ENCODE measurements at regions not wholly inside any gene's neighbourhood (a gene's known extent, or its start where the extent isn't known, plus 50 kb on each side); places are given as distances from the start of the nearest gene placed in this dataset.
"Not testable (repeated sequence)": the region's sequence is repeated elsewhere in the genome, so short reads cannot be mapped to it uniquely, and the experiment has no call there.

DNA sequence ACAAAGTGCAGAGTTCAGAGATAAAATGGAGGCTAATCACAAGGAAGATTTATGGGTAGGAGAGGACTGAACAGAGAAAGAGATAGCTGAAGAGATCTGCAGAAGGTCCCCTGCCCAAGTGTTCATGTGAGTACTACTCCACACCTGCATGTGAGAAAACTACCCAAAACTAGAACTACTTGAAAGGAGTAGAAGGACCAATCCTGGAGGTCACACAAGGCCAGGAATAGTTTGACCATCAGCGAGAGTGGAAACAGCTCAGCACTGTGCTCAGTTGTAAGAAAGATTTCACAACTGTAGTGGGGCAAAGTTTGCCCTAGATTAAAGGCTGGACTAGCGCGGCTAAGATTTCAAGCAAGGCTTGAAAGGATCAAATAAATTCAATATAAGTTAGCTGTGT is 422.7 kb upstream of the LCORL start:
- no peak for DNase-seq (ENCODE audit: low spot score)

DNA sequence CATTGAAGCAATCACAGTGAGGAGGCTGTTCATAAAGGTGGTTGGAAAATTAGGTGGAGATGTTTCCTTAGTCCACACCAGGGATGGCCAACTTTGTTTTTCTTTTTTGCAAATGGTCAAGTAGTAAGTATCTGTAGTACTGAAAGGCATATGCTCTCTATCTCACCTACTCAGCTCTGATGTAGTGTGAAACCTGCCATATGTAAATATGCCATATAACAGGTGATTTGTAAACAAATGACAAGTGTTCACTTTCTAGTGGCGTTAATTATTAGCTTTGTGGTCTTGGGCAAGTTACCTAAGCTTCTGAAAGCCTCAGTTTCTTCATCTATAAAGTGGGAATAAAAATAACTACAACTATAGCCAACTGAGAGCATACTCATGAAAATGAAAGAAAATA is 421.4 kb upstream of the LCORL start:
- DNase-seq (ENCODE audit: low spot score): no peak

DNA sequence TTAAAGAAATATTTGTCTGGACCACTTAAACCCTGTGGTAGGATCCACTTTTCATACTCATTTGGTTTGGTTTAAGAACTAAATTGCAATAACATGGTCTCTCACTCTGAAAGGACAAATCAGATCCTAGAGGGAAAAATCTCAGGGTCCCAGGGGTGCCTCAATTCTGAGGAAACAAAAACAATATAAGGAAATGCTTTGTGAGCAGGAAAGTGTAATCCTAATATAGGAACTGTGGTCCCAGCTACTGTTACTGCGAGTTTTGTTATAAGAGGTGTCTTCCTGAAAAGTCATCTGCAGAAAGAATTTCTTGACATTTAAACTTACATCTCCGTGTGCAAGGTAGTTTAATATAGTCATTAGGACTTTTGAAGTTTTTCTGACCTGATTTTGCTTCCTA is 420.1 kb upstream of the LCORL start:
- DNase-seq (ENCODE audit: low spot score): no peak

DNA sequence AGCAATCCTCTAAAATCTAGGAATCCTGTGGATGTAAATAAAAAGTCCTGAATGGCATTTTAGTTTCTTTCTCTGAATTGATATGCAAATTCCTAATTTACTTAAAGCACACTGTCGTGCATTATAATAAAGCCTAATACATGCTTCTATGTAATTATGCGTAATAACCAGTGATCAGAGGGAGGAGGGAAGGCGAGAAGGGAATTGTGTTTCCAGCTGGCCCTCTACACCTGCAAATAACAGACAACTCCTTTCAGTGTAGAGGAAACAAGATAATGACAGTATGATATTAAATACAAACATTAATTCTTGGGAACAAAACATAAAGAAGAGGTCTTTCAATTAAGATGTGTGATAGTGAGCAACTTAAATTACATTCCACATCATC is 419.6 kb upstream of the LCORL start:
- no peak for DNase-seq (ENCODE audit: low spot score)

DNA sequence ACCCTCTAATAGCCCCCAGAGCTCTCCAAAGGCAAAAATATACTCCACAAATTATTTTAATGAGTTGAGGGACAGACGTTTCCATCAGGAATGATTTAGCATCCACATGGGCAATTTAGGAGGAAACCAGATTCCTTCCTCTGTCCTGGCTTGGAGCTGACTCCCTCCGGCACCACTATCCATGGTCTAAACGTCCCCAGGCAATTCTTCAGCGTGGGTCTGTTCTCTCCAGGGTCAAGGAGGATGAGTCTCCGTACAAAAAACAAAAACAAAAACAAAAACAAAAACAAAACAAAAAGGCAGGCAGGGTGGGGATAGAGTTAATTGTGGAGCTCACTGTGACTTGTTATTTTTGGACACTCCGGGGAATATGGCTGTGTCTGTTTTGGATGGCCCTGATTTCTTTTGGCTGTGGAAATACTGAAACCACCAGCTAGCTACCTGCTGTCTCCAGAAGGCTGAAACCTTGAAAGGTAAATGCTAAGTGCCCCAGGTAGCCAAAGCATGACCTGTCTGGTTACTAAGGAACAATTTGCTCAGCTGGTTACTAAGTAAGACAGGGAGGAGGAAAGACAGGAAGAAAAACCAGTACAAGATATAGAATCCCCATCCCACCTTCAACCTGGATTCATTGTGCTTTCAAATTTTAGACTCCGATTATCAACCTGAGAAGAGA is 419.1 kb upstream of the LCORL start:
- DNase-seq (ENCODE audit: low spot score): no peak

DNA sequence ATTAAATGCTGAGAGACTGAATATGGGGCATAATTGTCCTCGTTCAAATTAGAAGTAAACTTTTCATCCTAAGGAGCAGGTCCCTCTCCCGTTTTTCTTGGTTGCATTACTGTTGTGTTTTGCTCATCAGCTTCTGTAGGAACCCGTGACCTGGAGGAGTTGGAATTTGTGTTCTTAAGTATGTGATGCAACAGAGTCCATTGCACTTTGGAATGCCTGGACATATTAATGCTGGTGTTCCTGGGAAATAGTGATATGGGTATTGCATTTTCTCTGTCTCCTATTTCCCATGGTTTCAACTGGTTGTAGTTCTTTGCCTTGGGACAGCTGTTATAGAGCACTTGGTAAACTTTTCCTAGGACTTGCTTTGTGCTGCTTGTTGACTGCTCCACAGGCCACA is 417.8 kb upstream of the LCORL start:
- no peak for DNase-seq (ENCODE audit: low spot score)

DNA sequence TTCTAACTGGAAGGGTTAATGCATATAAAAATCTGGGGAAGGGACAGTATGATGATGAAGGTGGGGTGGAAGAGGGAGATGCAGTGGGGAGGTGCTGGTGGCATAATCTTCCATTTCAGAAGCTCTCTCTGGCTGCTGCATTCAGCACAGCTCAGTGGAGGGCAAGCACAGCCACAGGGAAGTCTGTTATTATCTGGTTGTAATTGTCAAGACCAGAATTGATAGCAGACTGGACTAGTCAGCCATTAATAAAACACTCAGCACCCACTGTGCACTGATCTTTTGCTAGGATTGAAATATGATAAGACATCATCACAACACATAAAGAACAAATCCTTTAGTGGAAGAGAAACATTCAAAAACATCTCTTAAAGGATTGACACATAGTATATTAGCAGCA is 414.2 kb upstream of the LCORL start:
- no peak for DNase-seq (ENCODE audit: low spot score)

DNA sequence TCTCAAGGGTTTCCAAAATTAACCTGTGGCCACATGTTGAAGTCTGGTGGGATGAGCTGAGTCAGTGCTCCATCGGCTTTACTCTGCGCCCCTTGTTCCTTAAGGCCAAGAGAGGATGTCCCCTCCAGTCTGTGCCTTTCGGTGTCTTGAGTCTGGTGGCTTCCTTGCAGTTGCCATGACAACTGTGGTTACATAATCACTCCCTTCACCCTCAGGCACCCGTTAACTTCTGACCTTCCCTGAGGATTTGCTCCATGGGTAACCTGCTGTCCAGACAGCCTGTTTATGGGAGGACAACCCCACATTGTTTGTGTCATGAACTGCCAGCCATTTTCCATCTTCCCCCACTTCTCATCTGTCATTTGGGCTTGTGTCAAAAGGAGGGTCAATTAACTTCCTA is 401.1 kb upstream of the LCORL start:
- no peak for DNase-seq (ENCODE audit: low spot score)

DNA sequence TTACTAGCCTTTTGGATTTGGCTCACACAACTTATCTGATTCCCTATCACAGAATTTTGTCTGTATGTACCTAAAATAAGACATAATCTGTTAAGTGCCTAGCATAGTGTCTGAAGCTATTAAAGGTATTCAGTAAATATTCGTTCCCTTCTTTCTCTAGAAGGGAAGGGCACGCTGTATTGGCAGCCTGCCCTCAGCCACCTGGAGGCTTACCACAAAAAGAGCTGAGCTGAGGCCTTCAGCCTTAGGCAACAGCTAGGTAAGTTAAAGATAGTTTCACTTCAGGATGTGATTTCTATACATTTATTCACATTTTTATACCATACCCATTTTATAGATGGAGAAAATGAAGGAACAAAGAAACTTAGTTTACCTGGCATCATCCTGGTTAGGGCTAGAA is 400.0 kb upstream of the LCORL start:
- no peak for DNase-seq (ENCODE audit: low spot score)

DNA sequence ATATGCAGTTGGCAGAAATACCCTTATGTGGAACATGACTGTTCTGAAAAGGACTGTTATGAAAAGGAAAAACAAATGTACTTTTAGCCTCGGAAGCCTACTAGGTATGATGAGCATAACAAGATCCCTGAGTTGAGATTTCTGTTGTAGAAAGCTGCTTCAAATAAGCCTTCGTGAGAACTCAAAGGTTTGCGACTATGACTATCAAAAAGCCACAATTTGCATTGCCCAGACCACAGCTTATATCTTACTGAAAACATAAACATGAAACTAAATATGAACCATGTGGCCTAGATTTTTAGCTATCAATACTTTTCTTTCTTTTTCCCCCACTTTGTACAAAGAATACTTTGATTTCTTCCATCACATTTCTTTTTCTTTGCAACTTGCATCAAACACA is 398.2 kb upstream of the LCORL start:
- no peak for DNase-seq (ENCODE audit: low spot score)

DNA sequence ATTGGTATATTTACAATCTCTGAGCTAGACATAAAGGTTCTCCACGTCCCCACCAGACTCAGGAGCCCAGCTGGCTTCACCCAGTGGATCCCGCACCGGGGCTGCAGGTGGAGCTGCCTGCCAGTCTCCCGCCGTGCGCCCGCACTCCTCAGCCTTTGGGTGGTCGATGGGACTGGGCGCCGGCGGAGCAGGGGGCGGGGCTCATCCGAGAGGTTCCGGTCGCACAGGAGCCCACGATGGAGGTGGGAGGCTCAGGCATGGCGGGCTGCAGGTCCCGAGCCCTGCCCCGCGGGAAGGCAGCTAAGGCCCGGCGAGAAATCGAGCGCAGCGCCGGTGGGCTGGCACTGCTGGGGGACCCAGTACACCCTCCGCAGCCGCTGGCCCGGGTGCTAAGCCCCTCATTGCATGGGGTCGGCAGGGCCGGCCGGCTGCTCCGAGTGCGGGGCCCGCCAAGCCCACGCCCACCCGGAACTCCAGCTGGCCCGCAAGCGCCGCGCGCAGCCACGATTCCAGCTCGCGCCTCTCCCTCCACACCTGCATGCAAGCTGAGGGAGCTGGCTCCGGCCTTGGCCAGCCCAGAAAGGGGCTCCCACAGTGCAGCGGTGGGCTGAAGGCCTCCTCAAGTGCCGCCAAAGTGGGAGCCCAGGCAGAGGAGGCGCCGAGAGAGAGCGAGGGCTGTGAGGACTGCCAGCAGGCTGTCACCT is 396.8 kb upstream of the LCORL start:
- DNase-seq (ENCODE audit: low spot score): not testable (repeated sequence)

DNA sequence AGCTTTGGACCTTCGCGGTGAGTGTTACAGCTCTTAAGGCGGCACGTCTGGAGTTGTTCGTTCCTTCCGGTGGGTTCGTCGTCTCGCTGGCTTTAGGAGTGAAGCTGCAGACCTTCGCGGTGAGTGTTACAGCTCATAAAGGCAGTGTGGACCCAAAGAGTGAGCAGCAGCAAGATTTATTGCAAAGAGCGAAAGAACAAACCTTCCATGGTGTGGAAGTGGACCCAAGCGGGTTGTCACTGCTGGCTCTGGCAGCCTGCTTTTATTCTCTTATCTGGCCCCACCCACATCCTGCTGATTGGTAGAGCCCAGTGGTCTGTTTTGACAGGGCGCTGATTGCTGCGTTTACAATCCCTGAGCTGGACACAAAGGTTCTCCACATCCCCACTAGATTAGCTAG is 396.1 kb upstream of the LCORL start:
- not testable (repeated sequence) for DNase-seq (ENCODE audit: low spot score)

DNA sequence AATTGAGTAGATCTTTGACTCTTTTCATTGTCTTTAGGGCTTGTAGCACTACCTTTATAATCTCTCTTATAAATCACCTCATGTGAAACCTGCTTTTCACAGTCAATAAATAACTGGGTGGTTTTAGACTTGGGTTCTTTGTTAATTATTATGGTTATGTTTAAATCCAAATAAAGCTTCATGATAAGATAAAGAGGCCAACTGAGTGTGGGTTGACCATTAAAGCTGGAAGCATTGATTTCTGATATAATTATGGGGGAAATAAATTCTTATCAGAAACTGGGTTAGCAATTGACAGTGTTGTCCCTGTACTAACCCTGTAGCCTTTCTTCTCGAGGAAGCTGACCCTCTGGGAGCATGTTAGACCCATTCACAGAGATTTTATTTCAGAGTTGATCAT is 384.7 kb upstream of the LCORL start:
- DNase-seq (ENCODE audit: low spot score): no peak

DNA sequence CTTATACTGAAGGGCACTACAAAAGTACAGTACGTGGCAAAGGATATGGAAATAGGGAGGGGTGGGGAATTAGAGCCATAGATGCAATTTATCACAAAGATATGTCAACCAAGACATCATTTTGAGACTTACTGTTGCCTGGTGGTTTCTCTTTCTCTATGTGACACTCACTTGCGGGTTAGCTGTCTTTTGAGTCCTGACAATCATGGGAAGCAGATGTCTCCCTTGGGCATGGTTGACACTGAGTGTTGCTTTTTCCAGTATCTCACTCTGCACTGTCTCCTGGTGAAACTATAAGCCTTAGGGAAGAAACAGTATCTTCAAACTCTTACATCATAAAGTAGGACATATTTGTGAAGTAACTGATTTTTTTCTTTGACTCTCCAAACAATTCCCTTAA is 383.5 kb upstream of the LCORL start:
- DNase-seq (ENCODE audit: low spot score): no peak

DNA sequence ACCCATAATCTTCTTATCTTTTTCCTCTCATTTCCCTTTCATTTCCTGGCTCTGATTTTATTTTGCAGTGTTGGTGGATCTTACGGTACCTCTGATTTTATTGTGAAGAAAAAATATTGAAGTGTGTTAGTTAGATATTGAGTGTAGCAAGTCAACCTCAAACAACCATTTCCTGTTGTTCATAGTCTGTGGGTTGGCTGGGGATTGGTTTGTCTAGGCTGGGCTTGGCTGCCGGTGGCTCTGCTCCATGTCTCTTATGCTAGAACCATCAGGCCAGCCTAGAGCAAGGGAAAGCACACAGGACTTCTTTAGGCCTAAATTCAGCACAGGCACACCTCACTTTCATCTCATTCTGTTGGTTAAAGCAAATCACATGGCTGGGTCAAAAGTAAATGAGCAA is 383.1 kb upstream of the LCORL start:
- DNase-seq (ENCODE audit: low spot score): no peak

DNA sequence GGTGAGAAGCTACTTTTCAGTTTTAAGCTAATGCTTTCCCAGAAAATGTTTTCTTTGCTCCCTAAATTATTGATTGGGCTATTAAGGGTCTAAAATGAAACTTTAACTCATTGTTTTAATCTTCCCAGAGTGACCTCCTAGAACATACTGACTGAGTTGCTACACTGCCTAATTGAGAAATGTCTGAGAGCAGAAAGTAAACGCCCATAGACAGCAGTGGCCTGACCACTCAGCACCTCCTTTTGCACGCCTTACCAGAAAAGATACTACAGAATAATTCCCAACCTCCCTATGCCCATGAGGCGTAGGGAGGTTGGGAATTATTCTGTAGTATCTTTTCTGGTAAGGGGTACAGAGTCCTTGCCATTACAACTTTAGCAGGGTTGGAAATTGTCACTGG is 381.8 kb upstream of the LCORL start:
- no peak for DNase-seq (ENCODE audit: low spot score)

DNA sequence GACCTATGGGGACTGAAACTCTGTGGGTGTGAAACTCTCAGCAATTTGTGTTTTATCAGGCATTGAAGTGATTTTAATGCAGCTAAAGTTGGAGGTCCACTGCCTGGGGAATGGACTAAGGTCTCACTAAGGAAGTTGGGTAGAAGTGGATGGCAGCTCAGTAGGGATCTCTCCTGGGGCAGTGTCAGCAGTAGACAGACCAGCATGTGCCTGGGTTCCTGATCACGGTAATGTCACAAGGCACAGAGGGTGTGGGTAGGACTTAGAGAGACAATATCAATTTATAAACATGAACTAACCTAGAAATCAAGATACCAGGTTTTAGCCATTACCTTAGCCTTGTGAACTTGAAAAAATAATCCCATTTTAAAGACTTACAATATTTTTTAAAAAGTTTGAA is 380.3 kb upstream of the LCORL start:
- DNase-seq (ENCODE audit: low spot score): no peak

DNA sequence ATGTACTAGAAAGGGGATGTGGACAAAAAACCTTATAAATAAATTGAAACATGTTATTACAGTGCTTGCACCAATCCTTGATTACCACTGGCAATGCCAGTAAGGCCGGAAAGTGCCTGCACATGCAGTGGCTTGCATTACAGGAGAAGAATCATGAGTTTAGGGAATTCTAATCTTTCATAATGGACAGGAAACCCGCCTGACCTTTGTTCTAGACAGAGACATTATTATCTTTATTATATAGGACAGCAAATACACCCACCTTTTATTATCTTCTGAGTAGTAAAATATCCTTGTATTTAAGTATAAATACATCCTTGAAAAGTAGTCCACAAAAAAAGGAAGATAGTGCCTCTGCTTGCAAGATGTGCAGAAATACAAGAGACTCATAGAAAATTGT is 379.9 kb upstream of the LCORL start:
- DNase-seq (ENCODE audit: low spot score): no peak

DNA sequence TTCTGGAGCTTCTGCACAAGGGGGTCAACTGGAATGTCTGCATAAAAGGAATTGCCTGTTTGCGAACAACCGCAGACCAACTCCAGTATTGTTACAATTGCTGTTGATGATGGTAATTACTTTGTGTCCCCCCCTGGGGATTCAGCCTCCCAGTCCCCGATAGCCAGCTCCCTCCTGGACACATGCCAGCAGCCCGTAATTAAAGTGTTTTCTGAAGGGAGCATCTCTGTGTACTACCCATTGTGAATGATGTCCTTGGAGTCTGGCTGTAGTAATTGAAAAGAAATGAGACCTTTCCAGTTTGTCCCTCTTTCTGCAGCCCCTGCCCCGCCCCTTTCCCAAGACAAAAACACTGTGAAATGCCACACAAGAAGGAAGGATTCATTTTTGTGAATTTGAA is 377.1 kb upstream of the LCORL start:
- DNase-seq (ENCODE audit: low spot score): no peak

DNA sequence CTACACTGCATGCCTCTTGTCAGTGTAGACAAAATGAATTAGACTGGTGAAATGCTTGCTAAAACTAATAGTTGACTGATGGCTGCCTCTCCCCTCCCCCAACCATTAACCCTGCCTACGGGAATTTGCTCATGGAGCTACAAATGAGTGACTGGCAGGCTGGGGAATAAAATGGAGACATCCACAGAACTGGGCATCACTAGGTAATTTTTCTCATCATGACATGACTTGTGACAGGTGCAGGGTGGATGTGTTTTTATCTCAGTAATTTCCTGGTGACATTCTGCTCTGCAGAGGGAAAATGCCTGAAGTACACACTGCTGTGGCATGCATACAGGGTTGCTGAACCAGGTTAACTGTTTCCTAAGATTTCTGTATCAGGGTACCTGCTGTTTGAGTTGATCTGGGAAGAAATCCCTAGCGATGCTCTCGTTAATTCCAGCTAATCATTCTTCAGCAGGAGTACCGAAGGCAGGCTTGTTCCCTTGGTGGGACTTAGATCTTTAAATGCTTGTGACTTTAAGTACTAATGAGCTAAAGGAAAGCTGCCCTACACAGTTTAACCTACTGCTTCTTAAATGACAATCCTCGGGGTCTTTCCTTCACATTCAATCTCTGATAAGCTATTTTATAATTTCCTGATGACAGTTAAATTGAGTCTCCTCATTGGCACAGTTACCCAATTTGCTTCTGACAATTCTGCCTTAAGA is 376.3 kb upstream of the LCORL start:
- no peak for DNase-seq (ENCODE audit: low spot score)

DNA sequence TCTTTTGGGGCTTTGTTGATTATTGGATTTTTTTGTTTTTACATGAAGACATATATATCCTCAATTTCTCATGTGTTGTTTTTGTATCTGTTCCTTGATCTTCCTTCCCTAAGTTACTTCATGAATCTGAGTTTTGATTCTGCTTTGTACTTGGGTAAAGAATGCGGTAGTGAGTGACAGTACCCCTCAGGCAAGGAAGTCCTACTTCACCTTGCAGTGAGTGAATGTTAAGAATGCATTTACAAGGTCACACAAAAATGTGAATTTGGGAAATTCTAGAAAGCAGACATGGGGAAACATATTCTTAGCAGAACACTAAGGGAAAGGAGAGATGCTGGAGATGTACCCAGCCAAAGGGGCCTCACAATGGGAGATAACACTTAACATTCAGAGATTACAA is 373.1 kb upstream of the LCORL start:
- DNase-seq (ENCODE audit: low spot score): peak; percentile 16

DNA sequence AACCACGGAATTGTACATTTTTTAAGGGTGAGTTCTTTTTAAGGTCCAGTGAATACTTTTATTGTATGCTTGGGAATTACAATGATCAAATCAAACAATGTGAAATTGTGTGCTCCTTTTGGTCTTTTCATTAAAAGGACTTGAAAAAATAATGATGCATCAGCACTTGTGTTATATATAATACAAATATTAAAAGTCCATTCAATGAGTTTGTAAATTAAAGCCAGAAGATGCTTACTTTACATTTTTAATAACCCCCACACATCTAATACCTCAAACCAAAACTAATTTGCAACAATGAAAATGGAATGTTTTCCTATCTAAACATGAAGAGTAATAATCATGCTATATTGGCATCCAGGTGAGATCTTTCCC is 369.8 kb upstream of the LCORL start:
- no peak for DNase-seq (ENCODE audit: low spot score)

DNA sequence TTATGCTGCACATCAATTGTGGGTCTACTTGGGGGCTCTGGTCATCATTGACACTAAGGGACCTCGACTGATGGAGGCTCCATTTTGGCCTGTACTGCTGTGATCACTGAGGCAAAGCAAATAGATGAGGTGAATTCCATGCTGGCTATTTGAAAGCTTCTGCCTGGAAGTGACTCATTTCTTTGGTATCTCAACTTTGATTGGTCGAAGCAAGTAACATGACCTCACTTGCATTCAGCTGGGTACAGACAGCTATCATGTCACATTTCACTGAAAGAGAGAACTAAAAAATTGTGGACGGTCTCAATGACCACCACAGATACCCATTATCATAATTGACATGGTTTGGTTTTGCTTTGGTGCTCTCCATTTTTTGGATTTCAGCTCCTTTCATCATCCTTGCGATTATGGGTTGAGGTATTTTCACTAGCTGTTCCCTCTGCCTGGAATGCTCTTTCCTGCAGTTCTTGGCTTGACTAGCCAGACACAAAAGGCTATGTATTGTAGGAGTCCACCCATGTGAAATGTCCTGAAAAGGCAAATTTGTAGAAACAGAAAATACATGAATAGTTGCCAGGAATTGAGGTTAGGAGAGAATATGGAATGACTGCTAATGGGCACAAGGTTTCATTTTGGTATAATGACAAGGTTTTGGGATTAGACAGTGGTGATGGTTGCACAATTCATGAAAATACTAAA is 369.2 kb upstream of the LCORL start:
- DNase-seq (ENCODE audit: low spot score): peak; percentile 84
